Calu3 (cell line): ENCODE measurements at regions not wholly inside any gene's neighbourhood (a gene's known extent, or its start where the extent isn't known, plus 50 kb on each side); places are given as distances from the start of the nearest gene placed in this dataset.

Source experiments
- BruUV-seq: library from RNA; stranded (reverse); fragments of 400-500 nt; replicated peaks from 2 replicates; lab custom pipeline; 2021; lab: Mats Ljungman, UMichigan
- CTCF ChIA-PET: fragments of 300-600 bp; sonication (Branson Sonifier 250); formaldehyde crosslinking; loops from one replicate; lab custom pipeline; 2022; ENCODE audit warnings: antibody characterized with exemption; lab: Charles Lee
- DNase-seq: peaks from one replicate; pipeline ENCODE4 v3.0.0; 2022
- H3K27ac Mint-ChIP-seq: one replicate; pipeline ENCODE4 v1.8.0; 2022; ENCODE audit warnings: mixed read lengths; ENCODE audit not compliant: unreplicated experiment
- H3K27me3 Mint-ChIP-seq: one replicate; pipeline ENCODE4 v1.8.0; 2022; ENCODE audit warnings: mixed read lengths; ENCODE audit not compliant: unreplicated experiment
- H3K36me3 Mint-ChIP-seq: one replicate; pipeline ENCODE4 v1.8.0; 2022; ENCODE audit warnings: mild to moderate bottlenecking, moderate library complexity, mixed read lengths; ENCODE audit not compliant: insufficient read depth, unreplicated experiment
- H3K4me1 Mint-ChIP-seq: one replicate; pipeline ENCODE4 v1.8.0; 2022; ENCODE audit warnings: mild to moderate bottlenecking, low read depth, mixed read lengths; ENCODE audit not compliant: unreplicated experiment
- H3K4me3 Mint-ChIP-seq: one replicate; pipeline ENCODE4 v1.8.0; 2022; ENCODE audit warnings: mild to moderate bottlenecking, low read depth, moderate library complexity, mixed read lengths; ENCODE audit not compliant: unreplicated experiment
- H3K9me3 Mint-ChIP-seq: one replicate; pipeline ENCODE4 v1.8.0; 2022; ENCODE audit warnings: low read depth, mixed read lengths; ENCODE audit not compliant: unreplicated experiment
- CTCF ChIP-seq: fragments of 200-600 bp; IDR thresholded peaks from one replicate; pipeline ENCODE4 v1.8.0; 2022; ENCODE audit warnings: antibody characterized with exemption; ENCODE audit not compliant: unreplicated experiment
- intact Hi-C: fragments of 100-400 bp; cut with micrococcal nuclease; formaldehyde crosslinking; loops from one replicate; pipeline ENCODE4 v1.10.0; 2022; ENCODE audit not compliant: unreplicated experiment

GRCh38 chr12:13799574-13799973 is 181.8 kb downstream of the GRIN2B start:
- H3K27ac Mint-ChIP-seq = no peak overlapping the region
- no peak overlapping the region for H3K4me3 Mint-ChIP-seq
- H3K4me1 Mint-ChIP-seq = peaks cover 10% of the 10 kb centered on the region
- intact Hi-C loops = no loop called here
- CTCF ChIA-PET = interaction anchor here (0.6 kb wide), 1 partner anchor 15 kb away, joined by 5 read pairs; no protein-coding TSS in a partner anchor
- no peaks in the 10 kb centered on the region for H3K9me3 Mint-ChIP-seq
- no peak for TF ChIP-seq CTCF
- H3K27me3 Mint-ChIP-seq = peaks cover 24% of the 10 kb centered on the region
- DNase-seq = no peak
- no TSS peak for BruUV-seq
- no peaks in the 10 kb centered on the region for H3K36me3 Mint-ChIP-seq

- Mint-ChIP-seq H3K9me3 (no peaks in the 10 kb centered on the region), H3K4me3 (no peak overlapping the region), H3K4me1 (no peaks in the 10 kb centered on the region), H3K27ac (no peak overlapping the region), H3K36me3 (no peaks in the 10 kb centered on the region), H3K27me3 (peaks cover 24% of the 10 kb centered on the region)
- CTCF ChIA-PET = no interaction called here
- DNase-seq = no peak
- no peak for TF ChIP-seq CTCF
- intact Hi-C loops = no loop called here
- no TSS peak for BruUV-seq
These were observed 183.2 kb downstream of the GRIN2B start for GRCh38 chr12:13798162-13798561.

- Mint-ChIP-seq H3K27ac (no peak overlapping the region), H3K4me3 (no peak overlapping the region), H3K4me1 (no peaks in the 10 kb centered on the region), H3K27me3 (peaks cover 28% of the 10 kb centered on the region), H3K36me3 (no peaks in the 10 kb centered on the region), H3K9me3 (no peaks in the 10 kb centered on the region)
- no peak for TF ChIP-seq CTCF
- BruUV-seq = no TSS peak
- no peak for DNase-seq
- CTCF ChIA-PET = interaction anchor here (0.8 kb wide), 1 partner anchor 25 kb away, joined by 3 read pairs; no protein-coding TSS in a partner anchor
- intact Hi-C loops = no loop called here
These were observed 186.7 kb downstream of the GRIN2B start for GRCh38 chr12:13794706-13795105.

- Mint-ChIP-seq H3K27me3 (peaks cover 40% of the 10 kb centered on the region), H3K9me3 (no peaks in the 10 kb centered on the region), H3K4me1 (no peaks in the 10 kb centered on the region), H3K27ac (no peak overlapping the region), H3K4me3 (no peak overlapping the region), H3K36me3 (no peaks in the 10 kb centered on the region)
- CTCF ChIA-PET = interaction anchor here (0.5 kb wide), 1 partner anchor 199 kb away, joined by 3 read pairs; no protein-coding TSS in a partner anchor
- BruUV-seq = no TSS peak
- no peak for DNase-seq
- TF ChIP-seq CTCF = no peak
- intact Hi-C loops = no loop called here
These were observed 191.1 kb downstream of the GRIN2B start for GRCh38 chr12:13790317-13790716.
